Endodermal cell (in vitro differentiated cells): ENCODE measurements at regions not wholly inside any gene's neighbourhood (a gene's known extent, or its start where the extent isn't known, plus 50 kb on each side); places are given as distances from the start of the nearest gene placed in this dataset.

ENCODE experiments used
- DNase-seq: peaks from one replicate; pipeline ENCODE4 v3.0.0-alpha.2; 2017
- H3K27ac ChIP-seq: 2 replicates; pipeline ENCODE4 v1.5.1; 2013; ENCODE audit warnings: mild to moderate bottlenecking, low read depth, low read length, moderate library complexity
- H3K27me3 ChIP-seq: 2 replicates; pipeline ENCODE4 v1.6.1; 2013; ENCODE audit warnings: mild to moderate bottlenecking, low read length, moderate library complexity; ENCODE audit not compliant: insufficient read depth, control insufficient read depth, poor library complexity, severe bottlenecking
- H3K36me3 ChIP-seq: 2 replicates; pipeline ENCODE4 v1.7.0; 2013; ENCODE audit warnings: mild to moderate bottlenecking, low read length, moderate library complexity; ENCODE audit not compliant: control insufficient read depth, insufficient read depth
- H3K4me1 ChIP-seq: one replicate; pipeline ENCODE4 v1.7.0; 2013; ENCODE audit warnings: low read length; ENCODE audit not compliant: control insufficient read depth, insufficient read depth
- H3K4me3 ChIP-seq: 2 replicates; pipeline ENCODE4 v1.5.1; 2013; ENCODE audit warnings: mild to moderate bottlenecking, low read length, moderate library complexity
- H3K9ac ChIP-seq: 2 replicates; pipeline ENCODE4 v1.6.1; 2013; ENCODE audit warnings: mild to moderate bottlenecking, low read length, moderate library complexity; ENCODE audit not compliant: poor library complexity, severe bottlenecking; ENCODE audit errors: extremely low read depth
- H3K9me3 ChIP-seq: 2 replicates; pipeline ENCODE4 v1.6.1; 2013; ENCODE audit warnings: mild to moderate bottlenecking, low read length, moderate library complexity; ENCODE audit not compliant: control insufficient read depth
- H3K27ac Mint-ChIP-seq: 2 replicates; pipeline ENCODE4 v1.8.0; 2020; ENCODE audit warnings: mixed read lengths
- H3K27me3 Mint-ChIP-seq: 2 replicates; pipeline ENCODE4 v1.8.0; 2021; ENCODE audit warnings: mild to moderate bottlenecking, mixed read lengths; ENCODE audit not compliant: insufficient read depth
- H3K36me3 Mint-ChIP-seq: 2 replicates; pipeline ENCODE4 v1.8.0; 2020; ENCODE audit warnings: low read depth, mixed read lengths
- H3K4me1 Mint-ChIP-seq: 2 replicates; pipeline ENCODE4 v1.8.0; 2020; ENCODE audit warnings: mixed read lengths
- H3K4me3 Mint-ChIP-seq: 2 replicates; pipeline ENCODE4 v1.8.0; 2020; ENCODE audit warnings: mild to moderate bottlenecking, moderate library complexity, mixed read lengths
- H3K9me3 Mint-ChIP-seq: 2 replicates; pipeline ENCODE4 v1.8.0; 2020; ENCODE audit warnings: mild to moderate bottlenecking, mixed read lengths
- CTCF ChIP-seq: fragments of 200-600 bp; sonication (generic); conservative IDR thresholded peaks from 2 replicates; pipeline ENCODE4 v1.5.0; 2021; ENCODE audit warnings: antibody characterized with exemption, mild to moderate bottlenecking
- WGBS, 2 experiments: methylation state at CpG; one replicate each; pipeline versions ENCODE4 v1.1.5 to v1.1.7; 2013; ENCODE audit warnings: missing lambda C conversion rate in 2 of 2, mixed read lengths in 1 of 2; ENCODE audit not compliant: insufficient coverage in 1 of 2, insufficient read length in 1 of 2; 5-methylcytosine and 5-hydroxymethylcytosine counted together

- no peaks in the 10 kb centered on the region for H3K9me3 Mint-ChIP-seq
- H3K27me3 ChIP-seq: no peaks in the 10 kb centered on the region
- H3K4me3 Mint-ChIP-seq: no peak overlapping the region
These were observed 1155.0 kb downstream of the ZPLD1 start for GRCh38 chr3:103589770-103590169.

GRCh38 chr3:103600844-103601243 lies 1166.0 kb downstream of the ZPLD1 start:
- Histone ChIP-seq H3K9ac (no peak overlapping the region), H3K27ac (no peak overlapping the region), H3K36me3 (no peaks in the 10 kb centered on the region), H3K27me3 (no peaks in the 10 kb centered on the region), H3K9me3 (no peaks in the 10 kb centered on the region), H3K4me3 (no peak overlapping the region), H3K4me1 (no peaks in the 10 kb centered on the region)
- Mint-ChIP-seq H3K27me3 (peaks cover 2% of the 10 kb centered on the region), H3K4me1 (no peaks in the 10 kb centered on the region), H3K4me3 (no peak overlapping the region), H3K9me3 (no peaks in the 10 kb centered on the region), H3K27ac (no peak overlapping the region), H3K36me3 (no peaks in the 10 kb centered on the region)
- 83 to 100% methylated on average over 1 of the region's 1 CpG for WGBS, 2 experiments
- TF ChIP-seq CTCF: no peak
- no peak for DNase-seq

More at GRCh38 chr3:103589770-103590169, 1155.0 kb downstream of the ZPLD1 start:
- Mint-ChIP-seq H3K4me1 (no peaks in the 10 kb centered on the region), H3K27me3 (no peaks in the 10 kb centered on the region), H3K27ac (no peak overlapping the region), H3K36me3 (no peaks in the 10 kb centered on the region)
- Histone ChIP-seq H3K4me1 (no peaks in the 10 kb centered on the region), H3K4me3 (no peak overlapping the region), H3K27ac (no peak overlapping the region), H3K9me3 (no peaks in the 10 kb centered on the region), H3K36me3 (no peaks in the 10 kb centered on the region), H3K9ac (no peak overlapping the region)
- WGBS, 2 experiments: 83% methylated on average over 2 of the region's 2 CpGs; no CpG with 5 or more reads in 1 of the 2 experiments
- no peak for TF ChIP-seq CTCF
- DNase-seq: no peak

GRCh38 chr3:103601666-103602065 lies 1166.9 kb downstream of the ZPLD1 start:
- WGBS, 2 experiments: 80 to 92% methylated on average over 1 of the region's 1 CpG
- TF ChIP-seq CTCF: no peak
- Histone ChIP-seq H3K4me3 (no peak overlapping the region), H3K9me3 (no peaks in the 10 kb centered on the region), H3K9ac (no peak overlapping the region), H3K27me3 (no peaks in the 10 kb centered on the region), H3K36me3 (no peaks in the 10 kb centered on the region), H3K27ac (no peak overlapping the region), H3K4me1 (no peaks in the 10 kb centered on the region)
- DNase-seq: no peak
- Mint-ChIP-seq H3K27me3 (peaks cover 2% of the 10 kb centered on the region), H3K36me3 (no peaks in the 10 kb centered on the region), H3K4me1 (no peaks in the 10 kb centered on the region), H3K9me3 (no peaks in the 10 kb centered on the region), H3K4me3 (no peak overlapping the region), H3K27ac (no peak overlapping the region)
